WERI-Rb-1 (cell line): ENCODE measurements at regions not wholly inside any gene's neighbourhood (a gene's known extent, or its start where the extent isn't known, plus 50 kb on each side); places are given as distances from the start of the nearest gene placed in this dataset.

Source experiments
- DNase-seq: peaks from one replicate; pipeline ENCODE4 v3.0.0-alpha.2; 2020
- H3K27ac ChIP-seq: fragments of 250-450 bp; sonication (Bioruptor Pico); 2 replicates; pipeline ENCODE4 v1.5.1; 2020; ENCODE audit warnings: mild to moderate bottlenecking, moderate library complexity
- H3K27me3 ChIP-seq: fragments of 250-450 bp; sonication (Bioruptor Pico); 2 replicates; pipeline ENCODE4 v1.5.1; 2021; ENCODE audit warnings: mild to moderate bottlenecking, low read depth, moderate library complexity; ENCODE audit not compliant: insufficient read depth, severe bottlenecking
- H3K36me3 ChIP-seq: fragments of 250-450 bp; sonication (Bioruptor Pico); 2 replicates; pipeline ENCODE4 v1.5.1; 2020; ENCODE audit warnings: mild to moderate bottlenecking, moderate library complexity
- H3K4me3 ChIP-seq: 2 replicates; pipeline ENCODE4 v1.5.1; 2011; ENCODE audit warnings: low read depth, mild to moderate bottlenecking, control low read depth, low read length
- H3K9me3 ChIP-seq: fragments of 250-450 bp; sonication (Bioruptor Pico); 2 replicates; pipeline ENCODE4 v1.5.1; 2021; ENCODE audit warnings: mild to moderate bottlenecking, moderate library complexity; ENCODE audit not compliant: severe bottlenecking
- TF ChIP-seq, protein P1 (sequence below): IDR thresholded peaks from 2 replicates; pipeline ENCODE4 v1.5.1; 2011; ENCODE audit warnings: low read depth, mild to moderate bottlenecking, control low read depth, inconsistent platforms, low read length

DNA sequence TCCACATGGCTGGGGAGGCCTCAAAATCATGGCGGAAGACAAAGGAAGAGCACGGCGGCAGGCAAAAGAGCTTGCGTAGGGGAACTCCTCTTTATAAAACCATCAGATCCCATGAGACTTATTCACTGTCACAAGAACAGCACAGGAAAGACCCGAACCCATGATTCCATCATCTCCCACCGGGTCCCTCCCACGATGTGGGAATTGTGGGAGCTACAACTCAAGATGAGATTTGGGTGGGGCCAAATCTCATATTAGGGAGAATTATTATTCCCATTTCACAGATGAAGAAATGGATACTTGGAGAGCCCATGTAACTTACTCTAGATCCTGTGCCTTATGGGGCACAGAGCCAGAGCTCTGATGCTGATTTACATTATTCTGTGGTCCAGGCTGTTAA, 322.6 kb downstream of the PCNX1 start:
- H3K36me3 ChIP-seq: no peaks in the 10 kb centered on the region
- no peak overlapping the region for H3K27ac ChIP-seq
- no peak for DNase-seq
- H3K9me3 ChIP-seq: no peaks in the 10 kb centered on the region
- TF ChIP-seq, protein P1, sequence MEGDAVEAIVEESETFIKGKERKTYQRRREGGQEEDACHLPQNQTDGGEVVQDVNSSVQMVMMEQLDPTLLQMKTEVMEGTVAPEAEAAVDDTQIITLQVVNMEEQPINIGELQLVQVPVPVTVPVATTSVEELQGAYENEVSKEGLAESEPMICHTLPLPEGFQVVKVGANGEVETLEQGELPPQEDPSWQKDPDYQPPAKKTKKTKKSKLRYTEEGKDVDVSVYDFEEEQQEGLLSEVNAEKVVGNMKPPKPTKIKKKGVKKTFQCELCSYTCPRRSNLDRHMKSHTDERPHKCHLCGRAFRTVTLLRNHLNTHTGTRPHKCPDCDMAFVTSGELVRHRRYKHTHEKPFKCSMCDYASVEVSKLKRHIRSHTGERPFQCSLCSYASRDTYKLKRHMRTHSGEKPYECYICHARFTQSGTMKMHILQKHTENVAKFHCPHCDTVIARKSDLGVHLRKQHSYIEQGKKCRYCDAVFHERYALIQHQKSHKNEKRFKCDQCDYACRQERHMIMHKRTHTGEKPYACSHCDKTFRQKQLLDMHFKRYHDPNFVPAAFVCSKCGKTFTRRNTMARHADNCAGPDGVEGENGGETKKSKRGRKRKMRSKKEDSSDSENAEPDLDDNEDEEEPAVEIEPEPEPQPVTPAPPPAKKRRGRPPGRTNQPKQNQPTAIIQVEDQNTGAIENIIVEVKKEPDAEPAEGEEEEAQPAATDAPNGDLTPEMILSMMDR: no peak
- no peak overlapping the region for H3K4me3 ChIP-seq
- H3K27me3 ChIP-seq: no peaks in the 10 kb centered on the region

DNA sequence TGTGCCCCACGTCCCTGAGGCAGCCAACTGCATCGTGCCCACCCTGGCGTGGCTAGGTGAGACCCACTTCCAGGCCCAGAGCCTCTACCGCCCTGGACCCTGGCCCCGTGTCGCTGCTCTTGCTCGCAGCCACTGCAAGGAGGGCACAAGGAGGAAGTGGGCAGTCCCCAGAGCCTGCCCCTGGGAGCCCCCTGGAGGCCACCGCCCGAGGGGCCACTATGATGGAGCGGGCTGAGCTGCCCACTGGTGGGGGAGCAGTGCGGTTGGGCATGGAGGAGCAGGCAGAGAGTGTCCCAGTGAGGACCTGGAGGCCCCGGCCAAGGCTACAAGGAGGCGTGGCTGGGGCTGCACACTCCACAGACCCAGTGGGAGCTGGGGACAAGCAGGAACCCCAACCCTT, 323.6 kb downstream of the PCNX1 start:
- H3K27me3 ChIP-seq: no peaks in the 10 kb centered on the region
- no peak for DNase-seq
- TF ChIP-seq, protein P1: no peak
- H3K4me3 ChIP-seq: no peak overlapping the region
- H3K27ac ChIP-seq: no peak overlapping the region
- H3K9me3 ChIP-seq: no peaks in the 10 kb centered on the region
- H3K36me3 ChIP-seq: no peaks in the 10 kb centered on the region

DNA sequence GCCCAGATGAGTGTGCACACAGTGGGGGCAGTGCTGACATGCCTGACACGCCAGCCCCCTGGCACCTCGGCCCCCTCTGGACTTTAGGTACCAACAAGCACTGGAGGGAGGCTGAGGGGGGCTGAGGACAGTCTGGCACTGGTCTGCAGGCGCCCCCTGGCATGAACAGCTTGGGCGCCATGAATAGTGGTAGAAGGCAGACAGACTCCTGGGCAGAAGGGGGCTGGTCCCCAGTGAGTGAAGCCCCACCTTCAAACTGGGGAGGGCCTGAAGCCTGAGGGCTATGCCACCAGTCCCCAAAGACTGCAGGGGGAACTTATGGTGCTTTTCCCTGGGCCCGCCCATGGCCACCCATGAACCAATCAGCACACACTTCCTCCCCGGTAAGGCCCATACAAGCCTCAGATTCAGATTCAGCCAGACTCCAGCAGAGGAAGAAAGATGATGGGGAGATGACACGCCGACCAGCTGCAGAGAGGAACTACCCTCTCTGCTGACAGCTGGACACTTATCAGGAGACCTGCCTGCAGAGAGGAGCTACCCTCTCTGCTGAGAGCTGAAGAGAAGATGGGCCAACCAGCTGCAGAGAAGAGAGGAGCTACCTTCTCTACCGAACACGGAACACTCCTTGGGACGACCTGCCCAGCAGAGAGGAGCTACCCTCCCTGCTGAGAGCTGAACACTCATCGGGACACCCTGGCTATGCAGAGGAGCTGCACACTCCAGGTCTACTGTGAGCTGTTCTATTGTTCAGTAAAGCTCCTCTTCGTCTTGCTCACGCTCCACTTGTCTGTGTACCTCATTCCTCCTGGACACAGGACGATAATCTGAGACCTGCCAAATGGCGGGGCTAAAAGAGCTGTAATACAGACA, 324.5 kb downstream of the PCNX1 start:
- H3K36me3 ChIP-seq: no peaks in the 10 kb centered on the region
- H3K27ac ChIP-seq: no peak overlapping the region
- H3K9me3 ChIP-seq: no peaks in the 10 kb centered on the region
- TF ChIP-seq, protein P1: no peak
- DNase-seq: no peak
- H3K27me3 ChIP-seq: no peaks in the 10 kb centered on the region
- no peak overlapping the region for H3K4me3 ChIP-seq

DNA sequence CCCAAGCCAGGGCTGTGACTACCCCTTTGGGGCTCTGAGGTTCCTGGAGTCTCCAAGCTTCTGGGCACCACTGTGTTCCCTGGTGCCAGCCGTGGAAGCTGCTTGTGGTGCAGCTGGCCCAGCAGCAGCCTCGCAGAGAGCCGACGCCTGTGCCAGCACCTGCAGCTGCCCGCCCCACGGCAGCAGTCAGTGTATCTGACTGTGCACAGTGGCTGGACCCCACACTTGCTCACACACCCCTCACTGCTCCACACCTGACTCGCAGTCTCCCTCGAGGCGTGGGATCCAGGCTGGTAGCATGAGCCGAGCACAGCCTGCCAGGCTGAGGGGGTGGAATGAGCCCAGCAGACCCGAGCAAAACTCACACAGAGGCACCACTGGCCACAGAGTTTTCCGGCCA, 325.2 kb downstream of the PCNX1 start:
- H3K27me3 ChIP-seq: no peaks in the 10 kb centered on the region
- DNase-seq: no peak
- no peak overlapping the region for H3K4me3 ChIP-seq
- H3K36me3 ChIP-seq: no peaks in the 10 kb centered on the region
- TF ChIP-seq, protein P1: no peak
- H3K27ac ChIP-seq: no peak overlapping the region
- H3K9me3 ChIP-seq: no peaks in the 10 kb centered on the region

DNA sequence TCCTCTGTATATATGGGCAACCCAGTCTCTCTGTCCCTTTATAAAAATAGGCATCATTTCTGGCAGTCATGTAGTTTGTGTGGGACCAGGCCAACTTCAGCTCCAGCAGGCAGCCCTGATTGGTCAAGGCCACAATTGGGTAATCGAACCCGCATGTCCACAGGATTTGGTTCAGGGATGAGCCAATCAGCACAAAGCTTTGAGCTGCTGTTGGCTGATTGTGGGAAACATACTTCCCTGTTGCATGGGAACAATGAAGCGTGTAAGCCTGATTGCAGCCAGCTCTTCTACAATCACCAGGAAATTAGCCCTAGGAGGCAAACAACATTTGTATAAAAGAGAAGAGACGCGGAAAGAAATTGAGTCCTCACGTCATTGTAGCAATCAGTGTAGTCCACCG, 328.6 kb downstream of the PCNX1 start:
- Histone ChIP-seq H3K4me3 (no peak overlapping the region), H3K9me3 (no peaks in the 10 kb centered on the region), H3K27me3 (no peaks in the 10 kb centered on the region), H3K36me3 (no peaks in the 10 kb centered on the region), H3K27ac (no peak overlapping the region)
- no peak for DNase-seq
- TF ChIP-seq, protein P1: no peak

DNA sequence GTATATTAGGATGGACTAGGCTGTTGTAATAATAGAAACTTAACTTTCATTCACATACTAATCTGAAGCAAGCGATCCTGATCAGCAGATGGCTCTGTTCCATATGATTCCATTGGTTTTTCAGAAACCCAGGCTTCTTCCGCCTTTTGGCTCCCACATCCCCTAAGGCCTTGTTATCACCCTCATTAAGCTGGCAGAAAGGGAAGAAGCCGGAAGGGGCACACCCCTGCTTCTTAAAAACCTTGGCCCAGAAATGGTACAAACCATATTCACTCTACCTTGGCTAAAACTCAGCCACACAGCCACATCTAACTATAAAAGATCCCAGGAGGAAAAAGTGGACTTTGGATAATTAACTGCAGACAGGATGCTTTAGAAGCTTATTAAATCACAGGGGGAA, 329.2 kb downstream of the PCNX1 start:
- Histone ChIP-seq H3K27ac (no peak overlapping the region), H3K9me3 (no peaks in the 10 kb centered on the region), H3K27me3 (no peaks in the 10 kb centered on the region), H3K4me3 (no peak overlapping the region), H3K36me3 (no peaks in the 10 kb centered on the region)
- TF ChIP-seq, protein P1: no peak
- no peak for DNase-seq
